ENCODE measurements at regions not wholly inside any gene's neighbourhood (a gene's known extent, or its start where the extent isn't known, plus 50 kb on each side); places are given as distances from the start of the nearest gene placed in this dataset.

DNA sequence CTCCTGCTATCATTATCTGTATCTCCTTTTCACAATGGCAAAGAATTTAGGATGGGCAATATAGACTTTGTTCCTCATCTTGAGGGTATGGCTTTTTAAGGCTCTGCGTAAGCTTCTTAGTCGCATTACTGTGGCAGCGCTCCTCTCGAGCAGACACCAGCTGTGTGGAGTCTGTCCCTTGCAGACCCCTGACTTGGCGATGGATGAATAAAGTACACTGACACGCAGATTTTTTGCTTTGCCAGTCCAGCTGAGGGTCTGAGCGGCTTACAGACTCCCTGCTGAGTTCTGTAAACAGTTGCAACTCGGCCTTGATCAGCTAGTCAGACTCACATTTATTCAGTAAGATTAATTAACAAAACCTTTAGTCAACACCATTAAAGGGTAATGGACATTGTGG is 390.0 kb upstream of the CNTN5 start:
- TF ChIP-seq POLR2AphosphoS5 (IDR thresholded peaks at IDR 0.05; ENCODE audit: insufficient read depth, low read depth, low read length) (no peak), MYC (IDR thresholded peaks at IDR 0.05; ENCODE audit: low read depth, low read length) (no peak), POLR2A (IDR thresholded peaks at IDR 0.05; ENCODE audit: low read depth, low read length) (no peak), EZH2 (IDR thresholded peaks at IDR 0.05; ENCODE audit: borderline replicate concordance, low read depth, low read length, severe bottlenecking) (no peak), GATA2 (IDR thresholded peaks at IDR 0.05; ENCODE audit: insufficient read depth, insufficient read length, low read depth, low read length) (no peak), FOS (IDR thresholded peaks at IDR 0.05; ENCODE audit: borderline replicate concordance, insufficient read depth, low read length) (no peak), JUN (IDR thresholded peaks at IDR 0.05; ENCODE audit: borderline replicate concordance, insufficient read depth, insufficient read length, low read depth) (no peak)
- TF ChIP-seq, protein P1, sequence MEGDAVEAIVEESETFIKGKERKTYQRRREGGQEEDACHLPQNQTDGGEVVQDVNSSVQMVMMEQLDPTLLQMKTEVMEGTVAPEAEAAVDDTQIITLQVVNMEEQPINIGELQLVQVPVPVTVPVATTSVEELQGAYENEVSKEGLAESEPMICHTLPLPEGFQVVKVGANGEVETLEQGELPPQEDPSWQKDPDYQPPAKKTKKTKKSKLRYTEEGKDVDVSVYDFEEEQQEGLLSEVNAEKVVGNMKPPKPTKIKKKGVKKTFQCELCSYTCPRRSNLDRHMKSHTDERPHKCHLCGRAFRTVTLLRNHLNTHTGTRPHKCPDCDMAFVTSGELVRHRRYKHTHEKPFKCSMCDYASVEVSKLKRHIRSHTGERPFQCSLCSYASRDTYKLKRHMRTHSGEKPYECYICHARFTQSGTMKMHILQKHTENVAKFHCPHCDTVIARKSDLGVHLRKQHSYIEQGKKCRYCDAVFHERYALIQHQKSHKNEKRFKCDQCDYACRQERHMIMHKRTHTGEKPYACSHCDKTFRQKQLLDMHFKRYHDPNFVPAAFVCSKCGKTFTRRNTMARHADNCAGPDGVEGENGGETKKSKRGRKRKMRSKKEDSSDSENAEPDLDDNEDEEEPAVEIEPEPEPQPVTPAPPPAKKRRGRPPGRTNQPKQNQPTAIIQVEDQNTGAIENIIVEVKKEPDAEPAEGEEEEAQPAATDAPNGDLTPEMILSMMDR (IDR thresholded peaks at IDR 0.05; ENCODE audit: extremely low read depth in 1 of 2, insufficient read depth in 1 of 2, low read depth in 1 of 2, low read length in 2 of 2) = no peak
- TF ChIP-seq, protein P2, sequence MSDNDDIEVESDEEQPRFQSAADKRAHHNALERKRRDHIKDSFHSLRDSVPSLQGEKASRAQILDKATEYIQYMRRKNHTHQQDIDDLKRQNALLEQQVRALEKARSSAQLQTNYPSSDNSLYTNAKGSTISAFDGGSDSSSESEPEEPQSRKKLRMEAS (IDR thresholded peaks at IDR 0.05; ENCODE audit: insufficient read depth, insufficient read length) = no peak
- Histone ChIP-seq H3K27me3 (ENCODE audit: control insufficient read depth in 2 of 2, insufficient read depth in 2 of 2, low read length in 2 of 2) (no peaks in the 10 kb centered on the region), H3K9ac (replicated peaks; ENCODE audit: extremely low read depth, insufficient read depth, low read length) (no peak overlapping the region), H3K36me3 (ENCODE audit: control insufficient read depth in 2 of 2, extremely low read depth in 1 of 2, insufficient read depth in 2 of 2, low read length in 2 of 2) (no peaks in the 10 kb centered on the region), H3K9me3 (replicated peaks; ENCODE audit: control insufficient read depth, insufficient read depth, low read length) (peaks cover 3% of the 10 kb centered on the region), H3K4me2 (ENCODE audit: insufficient read depth, low read length) (no peak overlapping the region), H3K79me2 (ENCODE audit: control insufficient read depth, insufficient read depth, low read length) (no peaks in the 10 kb centered on the region), H3K9me1 (replicated peaks; ENCODE audit: control insufficient read depth, extremely low read depth, insufficient read depth, low read length) (no peaks in the 10 kb centered on the region), H2AFZ (ENCODE audit: low read depth, low read length) (no peak overlapping the region), H3K4me1 (ENCODE audit: control insufficient read depth, extremely low read depth, insufficient read depth, low read length) (no peaks in the 10 kb centered on the region), H3K4me3 (replicated peaks in 1 of 3; ENCODE audit: insufficient read depth in 1 of 3, low read depth in 1 of 3, low read length in 3 of 3) (no peak overlapping the region), H4K20me1 (replicated peaks; ENCODE audit: control insufficient read depth, extremely low read depth, insufficient read depth, low read length) (no peaks in the 10 kb centered on the region), H3K27ac (ENCODE audit: insufficient read depth, low read depth, low read length) (no peak overlapping the region)
- DNase-seq (ENCODE audit: low read depth, low spot score) (no peak), FAIRE-seq (no peak)
- ChIA-PET CTCF (no interaction called here), POLR2A (no interaction called here)
- intact Hi-C loops (cut with micrococcal nuclease) (no loop called here), dilution Hi-C loops (cut with MboI; ENCODE audit: extremely low pct_ligation_motif_present, low sequenced_read_pairs) (no loop called here)
- BruUV-seq (replicated peaks) = no TSS peak

Data from endothelial cell of umbilical vein (primary cell).